NCI-H345 treated with DMSO at 0.1 percent for 48 hours (cell line): ENCODE measurements at regions not wholly inside any gene's neighbourhood (a gene's known extent, or its start where the extent isn't known, plus 50 kb on each side); places are given as distances from the start of the nearest gene placed in this dataset.
"Not testable (repeated sequence)": the region's sequence is repeated elsewhere in the genome, so short reads cannot be mapped to it uniquely, and the experiment has no call there.

ENCODE experiments used
- DNase-seq: peaks from one replicate; lab custom pipeline; 2025; ENCODE audit not compliant: unreplicated experiment; lab: John Stamatoyannopoulos, UW

DNA sequence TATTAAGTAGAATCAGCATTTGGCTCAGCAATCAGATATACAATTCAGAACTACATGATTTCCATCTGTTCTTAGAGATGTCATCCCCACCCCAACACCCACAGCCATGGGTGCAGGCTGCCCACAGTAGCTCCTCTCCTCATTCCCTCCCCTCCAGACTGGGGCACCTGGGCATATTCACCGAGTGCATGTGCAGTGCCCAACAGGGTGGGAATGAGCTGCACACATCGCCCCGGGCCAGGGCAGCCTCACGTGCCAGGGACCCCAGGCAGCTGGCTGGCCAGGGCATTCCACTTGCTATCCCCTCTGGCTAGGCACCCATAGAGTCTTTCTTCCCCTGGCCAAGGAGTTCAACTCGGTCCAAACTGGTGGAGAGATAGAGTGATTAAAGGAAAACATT is 461.9 kb upstream of the NUDT12 start:
- DNase-seq: no peak

DNA sequence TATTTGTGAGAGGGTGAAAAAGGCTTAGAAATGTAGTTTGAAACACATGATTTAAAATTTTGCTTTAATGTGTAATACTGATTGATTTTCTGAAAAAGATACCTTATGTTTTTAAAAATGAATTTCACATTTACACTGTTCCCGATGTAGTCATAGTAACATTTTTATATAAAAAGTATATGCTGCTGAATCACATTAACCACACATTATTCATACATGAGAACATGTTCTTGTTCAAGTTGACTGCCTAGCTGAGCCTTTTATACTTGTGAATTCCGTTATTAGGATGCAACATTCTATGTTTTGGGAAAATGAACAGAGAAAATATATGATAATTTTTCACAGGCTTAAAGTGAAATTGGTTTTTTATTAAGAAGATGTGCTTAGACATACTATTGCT is 461.1 kb upstream of the NUDT12 start:
- no peak for DNase-seq

DNA sequence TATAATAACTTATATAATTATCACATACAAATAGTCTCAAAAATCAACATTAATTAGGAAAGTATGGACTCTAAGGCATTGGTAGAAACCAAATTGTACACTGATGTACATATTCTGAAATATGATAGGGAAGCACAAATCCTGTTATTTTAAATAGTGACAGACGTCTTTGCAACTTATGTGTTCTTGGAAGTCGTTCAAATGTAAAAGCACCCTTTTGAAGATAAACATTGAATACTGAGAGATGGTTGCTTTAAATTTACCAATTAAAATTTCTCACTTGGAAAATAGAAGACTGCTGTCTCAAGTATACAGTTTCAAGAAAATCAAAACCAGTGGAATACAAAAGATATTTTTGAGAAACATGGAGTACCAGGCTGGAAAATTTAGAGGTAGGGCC is 457.4 kb upstream of the NUDT12 start:
- DNase-seq: no peak

DNA sequence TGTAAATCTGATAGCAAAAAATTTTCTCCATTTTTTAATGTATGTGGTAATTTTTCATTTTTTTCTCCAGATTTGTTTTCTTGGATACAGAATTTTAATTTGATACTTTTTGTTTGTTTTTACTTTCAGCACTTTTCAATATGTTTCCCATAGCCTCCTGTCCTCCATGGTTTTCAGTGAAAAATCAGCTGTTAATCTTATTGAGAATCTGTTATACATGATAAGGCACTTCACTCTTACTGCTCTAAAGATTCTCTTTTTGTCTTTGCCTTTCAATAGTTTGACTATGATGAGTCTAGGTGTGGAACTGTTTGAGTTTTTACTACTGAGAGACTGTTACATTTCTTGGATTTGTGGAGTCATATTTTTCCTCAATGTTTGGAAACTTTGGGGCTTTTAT is 455.7 kb upstream of the NUDT12 start:
- DNase-seq: no peak

DNA sequence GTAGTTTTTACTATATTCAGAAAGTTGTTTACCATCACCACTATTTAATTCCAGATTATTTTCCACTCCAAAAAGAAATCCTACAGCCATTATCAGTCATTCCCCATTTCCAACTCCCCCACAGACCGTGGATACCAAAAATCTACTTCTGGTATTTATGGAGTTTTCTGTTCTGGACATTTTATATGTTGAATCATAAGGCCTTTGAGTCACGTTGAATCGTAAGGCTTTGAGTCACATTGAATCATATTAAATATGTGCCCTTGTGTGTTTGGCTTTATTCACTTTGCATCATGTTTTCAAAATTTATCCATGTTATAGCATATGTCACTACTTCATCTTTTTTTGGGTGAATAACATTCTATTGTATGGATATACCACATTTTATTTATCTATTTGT is 454.1 kb upstream of the NUDT12 start:
- no peak for DNase-seq

DNA sequence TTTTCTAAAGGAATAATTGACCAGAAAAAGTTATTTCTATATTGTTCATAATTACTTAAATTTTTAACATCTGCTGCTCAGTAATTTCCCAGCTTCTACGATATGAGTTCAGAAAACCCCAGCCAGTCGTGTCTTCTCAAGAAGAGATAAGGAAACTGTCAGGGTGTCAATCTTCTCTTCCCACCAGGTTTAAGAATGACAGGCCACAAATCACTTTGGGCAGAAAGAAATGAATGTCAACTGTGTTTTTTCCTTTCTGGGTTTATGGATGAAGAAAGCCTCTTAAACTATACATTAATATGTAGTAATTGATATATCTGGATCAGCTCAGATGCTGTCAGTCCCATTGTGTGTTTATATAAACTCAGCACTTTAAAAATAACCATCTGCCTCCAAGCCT is 453.2 kb upstream of the NUDT12 start:
- no peak for DNase-seq

DNA sequence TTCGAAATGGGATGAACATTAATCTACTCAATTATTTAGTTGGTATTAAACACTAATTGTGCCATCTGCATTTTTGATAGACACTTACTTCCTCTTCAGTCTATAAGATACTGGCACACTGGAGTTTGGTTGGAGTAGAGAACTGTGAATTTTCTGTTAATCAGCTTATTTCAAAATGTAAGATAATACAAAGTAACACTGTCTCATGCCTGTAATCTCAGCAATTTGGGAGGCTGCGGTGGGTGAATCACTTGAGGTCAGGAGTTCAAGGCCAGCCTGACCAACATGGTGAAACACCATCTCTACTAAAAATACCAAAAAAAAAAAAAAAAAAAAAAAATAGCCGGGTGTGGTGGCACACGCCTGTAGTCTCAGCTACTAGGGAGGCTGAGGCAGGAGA is 440.2 kb upstream of the NUDT12 start:
- DNase-seq: not testable (repeated sequence)

DNA sequence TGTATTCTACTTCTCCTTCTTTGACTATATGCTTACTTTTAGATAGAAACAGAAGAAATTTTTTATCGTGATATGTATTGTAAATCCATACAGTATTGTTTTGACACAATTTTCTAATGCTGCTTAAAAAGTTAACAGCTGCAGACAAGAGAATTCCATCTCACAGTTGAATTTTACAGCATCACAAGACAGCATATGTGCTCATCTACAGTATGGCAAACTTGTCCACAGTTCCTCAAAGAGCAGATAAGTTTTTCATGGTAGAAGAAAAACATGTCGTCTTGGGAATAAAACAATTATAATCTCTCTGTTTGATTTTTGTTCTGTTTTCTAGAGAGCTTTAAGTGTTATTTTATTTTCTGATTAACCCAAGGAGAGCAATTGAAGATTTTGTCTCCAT is 438.5 kb upstream of the NUDT12 start:
- no peak for DNase-seq

DNA sequence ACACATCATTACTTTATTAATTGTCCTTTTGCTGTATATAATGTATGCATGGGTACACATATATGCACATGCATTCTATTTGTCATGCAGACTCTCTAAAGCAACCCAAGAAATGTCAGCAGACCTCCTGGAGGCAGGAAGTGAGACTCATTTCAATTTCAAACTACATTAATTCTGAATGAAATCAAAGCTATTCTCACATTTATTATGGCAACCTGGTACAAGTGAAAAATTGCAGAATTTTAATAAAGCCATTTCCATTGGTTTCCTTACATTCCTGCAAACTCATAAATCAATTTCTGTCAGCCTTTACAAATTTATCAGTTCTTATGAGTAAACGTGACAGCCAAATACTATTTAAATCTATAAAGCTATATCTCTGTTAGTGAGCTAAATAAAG is 430.4 kb upstream of the NUDT12 start:
- DNase-seq: no peak

DNA sequence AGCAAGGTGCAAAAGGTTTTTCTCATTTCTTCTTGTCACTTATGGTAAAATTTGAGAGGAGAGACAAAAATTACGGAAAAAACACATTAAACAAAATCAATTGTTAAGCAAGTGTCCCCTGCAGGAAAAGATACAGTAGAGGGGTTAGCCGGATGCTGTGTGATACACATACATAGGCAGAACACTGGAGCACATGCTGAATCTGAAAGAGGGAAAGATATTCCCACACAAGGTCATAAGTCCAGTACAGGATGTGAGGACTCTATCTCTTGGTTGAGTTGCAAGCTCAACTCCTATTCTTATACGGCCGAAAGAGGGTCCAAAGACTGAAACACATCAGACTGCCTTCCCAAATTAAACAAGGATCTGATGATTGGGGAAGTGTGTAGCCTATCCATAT is 427.5 kb upstream of the NUDT12 start:
- no peak for DNase-seq

DNA sequence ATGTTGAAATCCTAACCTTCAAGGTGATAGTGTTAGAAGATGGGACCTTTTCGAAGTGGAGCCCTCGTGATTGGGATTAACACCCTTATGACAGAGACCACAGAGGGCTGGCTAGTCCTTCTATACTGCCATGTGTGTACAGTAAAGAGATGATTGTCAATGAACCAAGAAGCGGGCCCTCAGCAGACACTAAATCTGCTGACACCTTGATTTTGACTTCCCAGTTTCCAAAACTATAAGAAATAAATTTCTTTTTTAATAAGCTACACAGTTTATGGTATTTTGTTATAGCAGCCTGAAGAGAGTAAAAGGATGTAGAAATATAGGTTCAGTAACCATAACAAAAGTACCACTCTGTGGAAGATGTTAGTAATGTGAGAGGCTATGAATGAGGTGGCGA is 419.0 kb upstream of the NUDT12 start:
- DNase-seq: no peak

DNA sequence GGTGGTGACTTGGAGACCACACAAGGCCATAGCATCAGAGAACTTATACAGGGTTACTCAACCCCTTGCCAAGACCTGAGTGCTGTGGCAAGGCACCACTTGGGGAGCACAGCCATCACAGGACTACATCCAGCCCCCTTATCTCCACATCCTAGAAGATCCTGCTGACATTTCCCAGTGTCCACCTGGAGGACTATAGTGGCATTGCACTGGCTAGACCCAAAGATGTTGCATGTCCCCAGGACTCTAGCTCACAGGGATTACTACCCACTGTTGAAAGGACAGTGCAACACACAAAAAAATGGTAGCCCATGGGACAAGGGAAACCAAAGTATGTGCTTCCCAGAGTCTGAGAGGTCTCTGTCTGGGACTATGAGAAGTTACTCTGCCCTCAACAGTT is 411.1 kb upstream of the NUDT12 start:
- DNase-seq: no peak

DNA sequence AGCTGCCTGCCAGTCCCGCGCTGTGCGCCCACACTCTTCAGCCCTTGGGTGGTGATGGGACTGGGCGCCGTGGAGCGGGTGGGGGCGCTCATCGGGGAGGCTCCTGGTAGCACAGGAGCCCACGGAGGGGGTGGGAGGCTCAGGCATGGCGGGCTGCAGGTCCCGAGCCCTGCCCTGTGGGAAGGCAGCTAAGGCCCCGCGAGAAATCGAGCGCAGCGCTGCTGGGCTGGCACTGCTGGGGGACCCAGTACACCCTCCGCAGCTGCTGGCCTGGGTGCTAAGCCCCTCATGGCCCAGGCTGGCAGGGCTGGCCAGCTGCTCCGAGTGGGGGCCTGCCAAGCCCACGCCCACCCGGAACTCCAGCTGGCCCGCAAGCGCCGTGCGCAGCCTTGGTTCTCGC is 403.7 kb upstream of the NUDT12 start:
- not testable (repeated sequence) for DNase-seq

DNA sequence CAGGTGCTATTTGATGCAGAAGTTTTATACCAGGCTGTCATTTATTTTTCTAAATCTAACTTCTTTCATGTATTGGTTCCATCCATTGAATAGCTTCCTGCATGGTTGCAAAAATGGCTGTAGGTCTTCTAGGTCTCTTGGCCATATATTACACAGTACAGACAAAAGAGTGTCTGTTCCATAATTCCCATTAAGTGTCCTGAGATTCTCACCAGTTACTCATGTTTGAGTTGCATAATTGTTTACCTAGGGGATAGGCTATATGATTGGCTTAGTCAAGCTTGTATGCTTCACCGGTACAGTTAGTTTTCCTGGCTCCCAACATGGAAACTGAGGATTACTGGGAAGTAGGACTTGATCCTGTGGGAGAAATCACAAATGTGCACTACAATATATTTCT is 399.4 kb upstream of the NUDT12 start:
- no peak for DNase-seq

DNA sequence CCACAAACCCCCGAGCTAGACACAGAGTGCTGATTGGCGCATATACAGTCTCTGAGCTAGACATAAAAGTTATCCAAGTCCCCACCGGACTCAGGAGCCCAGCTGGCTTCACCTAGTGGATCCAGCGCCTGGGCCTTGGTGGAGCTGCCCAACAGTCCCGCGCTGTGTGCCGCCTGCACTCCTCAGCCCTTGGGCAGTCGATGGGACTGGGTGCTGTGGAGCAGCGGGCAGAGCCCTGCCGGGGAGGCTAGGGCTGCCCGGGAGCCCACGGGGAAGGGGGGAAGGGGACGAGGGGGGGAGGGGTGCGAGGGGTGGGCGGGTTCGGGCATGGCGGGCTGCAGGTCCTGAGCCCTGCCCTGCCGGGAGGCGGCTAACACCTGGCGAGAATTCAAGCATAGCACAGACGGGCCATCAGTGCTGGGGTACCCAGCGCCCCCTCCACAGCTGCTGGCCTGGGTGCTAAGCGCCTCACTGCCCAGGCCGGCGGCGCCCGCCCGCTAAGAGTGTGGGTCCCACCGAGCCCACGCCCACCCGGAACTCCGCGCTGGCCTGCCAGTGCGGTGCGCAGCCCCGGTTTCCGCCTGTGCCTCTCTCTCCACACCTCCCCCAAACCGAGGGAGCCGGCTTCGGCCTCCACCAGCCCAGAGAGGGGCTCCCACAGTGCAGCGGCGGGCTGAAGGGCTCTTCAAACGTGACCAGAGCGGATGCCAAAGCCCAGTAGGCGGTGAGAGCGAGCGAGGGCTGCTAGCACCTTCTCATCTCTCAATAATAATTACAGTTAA is 391.2 kb upstream of the NUDT12 start:
- no peak for DNase-seq

DNA sequence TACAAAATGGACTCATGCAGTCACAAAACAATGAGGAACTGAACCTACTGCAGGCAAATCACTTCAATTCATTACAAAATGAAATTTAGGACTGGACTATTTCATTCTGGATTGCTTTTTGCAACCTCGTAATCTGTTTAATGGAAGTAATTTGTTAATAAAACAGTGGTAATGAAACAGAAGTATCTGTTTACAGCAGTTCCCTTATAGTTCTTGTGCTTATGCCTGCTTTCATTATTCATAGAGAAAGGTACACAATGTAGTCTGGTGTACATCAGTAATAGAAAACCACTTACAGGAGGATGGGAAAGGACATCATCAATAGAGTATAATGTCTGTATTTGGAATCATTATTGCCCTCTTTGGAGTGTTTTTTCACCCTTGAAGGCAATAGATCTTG is 389.2 kb upstream of the NUDT12 start:
- DNase-seq: no peak

DNA sequence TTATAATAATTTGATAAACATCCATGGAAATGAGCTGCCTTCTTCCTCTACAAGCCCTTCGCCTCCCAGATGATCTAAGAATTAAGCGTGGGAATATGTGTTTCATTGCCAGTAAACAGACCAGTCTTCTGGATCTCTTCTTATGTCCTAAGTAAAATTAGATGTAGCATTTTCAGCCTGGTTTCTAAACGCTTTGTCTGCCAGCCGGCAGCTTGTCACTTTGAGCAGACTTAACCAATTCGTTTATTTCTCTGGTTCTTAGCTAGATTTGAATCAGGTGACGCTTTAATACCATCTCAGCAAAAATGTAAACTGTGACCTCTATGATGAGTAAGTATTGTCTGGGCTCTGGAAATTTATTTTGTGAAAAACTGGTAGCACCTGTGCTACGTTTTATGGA is 380.6 kb upstream of the NUDT12 start:
- DNase-seq: no peak

DNA sequence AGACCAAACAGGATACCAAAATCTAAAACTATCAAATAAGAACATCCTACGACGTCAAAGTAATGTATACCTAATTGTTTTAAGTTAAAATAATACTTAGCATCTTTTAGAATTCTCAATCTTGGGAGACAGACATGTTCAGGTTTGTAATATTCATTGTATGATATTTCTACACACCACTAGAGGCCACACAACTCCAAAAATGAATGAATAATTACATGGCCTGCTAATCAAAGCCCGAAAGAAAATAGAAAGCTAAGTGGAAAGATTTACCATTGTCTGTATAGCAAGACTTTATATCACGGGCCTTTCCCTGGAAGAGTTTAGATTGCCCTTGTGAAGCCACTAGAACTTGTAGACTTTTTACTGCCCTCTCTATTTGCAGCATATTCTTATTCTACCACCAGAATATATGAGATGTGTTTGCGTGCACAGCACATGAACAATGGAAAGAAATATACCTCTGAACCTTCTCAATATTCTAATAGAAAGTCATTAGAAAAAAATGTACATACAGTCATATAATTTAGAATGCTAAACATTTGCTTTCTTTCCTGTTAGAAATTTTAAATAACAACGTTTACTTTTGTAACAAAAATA is 380.1 kb upstream of the NUDT12 start:
- no peak for DNase-seq

DNA sequence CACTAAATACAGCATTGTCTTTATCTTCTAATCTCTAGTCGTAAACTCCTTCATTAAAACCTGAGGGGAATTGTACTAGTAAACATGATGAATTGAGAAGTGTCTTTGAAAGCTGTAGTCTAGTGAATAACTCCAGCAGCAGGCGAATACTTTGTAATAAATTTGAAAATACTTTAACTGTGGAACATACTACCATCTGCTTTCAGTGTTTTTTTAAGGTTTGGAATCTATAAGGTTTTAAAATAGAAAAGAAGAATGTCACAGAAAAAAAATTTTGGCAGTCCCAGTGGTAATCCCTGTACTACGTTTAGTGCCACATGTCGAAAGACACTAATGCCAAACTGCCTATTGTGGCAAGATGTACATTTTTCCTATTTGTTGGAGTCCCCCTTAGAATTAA is 379.0 kb upstream of the NUDT12 start:
- DNase-seq: no peak

DNA sequence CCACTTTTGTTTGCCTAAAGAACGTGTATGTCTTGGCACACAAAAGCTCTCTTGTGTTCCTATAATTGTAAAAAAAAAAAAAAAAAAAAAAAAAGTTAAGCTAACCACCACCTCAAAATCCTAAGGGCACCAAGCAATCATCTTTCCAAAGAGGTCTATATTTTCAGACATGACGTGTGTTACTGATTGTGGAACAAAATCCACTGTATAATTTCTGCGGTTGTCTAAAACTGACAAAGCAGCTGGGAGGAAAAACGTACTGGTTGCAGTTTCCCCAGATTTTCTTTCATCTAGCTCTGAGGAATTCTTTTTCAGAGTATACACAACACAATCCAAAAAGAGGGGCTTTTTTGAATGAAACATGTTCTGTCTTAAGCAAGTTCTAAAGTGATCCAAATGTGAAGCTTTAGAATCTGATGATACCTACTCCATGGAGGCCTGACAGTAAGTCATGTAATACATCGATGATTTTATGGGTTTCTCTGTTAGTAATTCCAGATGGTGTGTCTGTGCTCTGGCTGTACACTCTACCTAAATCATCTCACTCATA is 375.6 kb upstream of the NUDT12 start:
- no peak for DNase-seq

DNA sequence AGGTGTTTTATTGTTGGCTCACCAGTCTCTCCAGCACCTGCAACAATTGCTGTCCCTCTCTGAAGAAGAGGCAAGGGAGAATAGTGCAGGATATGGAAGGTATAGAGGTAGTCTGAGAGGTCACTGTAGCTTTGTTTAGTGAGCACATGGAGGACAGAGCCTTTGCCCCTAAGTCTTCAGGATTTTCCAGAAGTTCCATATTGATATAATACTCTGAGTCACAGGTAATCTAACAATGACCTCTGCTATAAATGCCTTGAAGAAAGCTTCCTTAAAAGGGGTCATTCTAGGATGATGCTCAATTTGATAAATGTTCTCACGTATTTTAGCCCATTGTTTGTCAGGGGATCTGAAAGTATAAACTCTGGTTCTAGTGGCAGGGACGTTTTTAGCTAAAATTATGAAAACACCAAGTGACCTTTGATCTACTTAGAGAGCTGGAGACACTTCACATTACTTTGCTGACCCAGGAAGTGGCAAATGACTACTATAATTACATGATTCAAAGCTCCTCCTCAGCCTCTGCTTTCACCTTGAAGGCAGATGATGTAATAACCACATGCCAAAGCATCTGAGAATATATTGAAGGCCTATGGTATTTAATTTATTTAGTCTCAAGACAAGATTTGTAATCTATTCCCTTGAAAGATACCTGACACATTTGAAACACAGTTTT is 366.9 kb upstream of the NUDT12 start:
- no peak for DNase-seq

DNA sequence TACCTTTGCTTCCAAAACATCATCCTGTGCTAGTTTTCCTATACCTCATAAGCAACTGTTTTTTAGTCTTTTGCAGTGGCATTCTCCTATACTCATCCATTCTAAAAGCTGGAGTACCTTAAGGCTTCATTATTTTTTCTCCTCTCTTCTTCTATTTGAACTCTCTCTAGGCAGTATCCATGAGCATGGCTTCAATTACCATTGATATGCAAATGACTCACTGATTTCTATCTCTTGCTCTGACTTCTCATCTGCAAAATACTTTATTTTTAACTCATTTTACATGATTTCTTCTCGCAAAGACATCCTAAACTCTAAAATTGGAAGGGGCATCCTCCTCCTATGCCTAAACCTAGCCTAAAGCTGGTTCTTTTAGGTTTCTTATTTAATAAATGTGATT is 365.1 kb upstream of the NUDT12 start:
- no peak for DNase-seq
